OCI-LY3 (cell line): ENCODE measurements at regions not wholly inside any gene's neighbourhood (a gene's known extent, or its start where the extent isn't known, plus 50 kb on each side); places are given as distances from the start of the nearest gene placed in this dataset.

Experiments
- H2AFZ ChIP-seq: fragments of 200-600, 300-600 bp; shearing (Covaris generic); 2 replicates; pipeline ENCODE4 v1.6.0; 2014; ENCODE audit warnings: antibody characterized with exemption, low read depth, low read length
- H3K27ac ChIP-seq: fragments of 200-600, 300-600 bp; sonication (generic); 2 replicates; pipeline ENCODE4 v1.5.1; 2014; ENCODE audit warnings: mild to moderate bottlenecking, low read length, moderate library complexity, mixed read lengths
- H3K27me3 ChIP-seq: fragments of 200-600, 300-600 bp; sonication (generic); 2 replicates; pipeline ENCODE4 v1.6.1; 2014; ENCODE audit warnings: low read depth, low read length, mixed read lengths
- H3K36me3 ChIP-seq: fragments of 200-600, 300-600 bp; sonication (generic); replicated peaks from 2 replicates; pipeline ENCODE3; 2014; ENCODE audit warnings: low read depth, low read length, mixed read lengths
- H3K4me1 ChIP-seq: fragments of 300-600, 200-600 bp; sonication (generic); 2 replicates; pipeline ENCODE4 v1.6.1; 2014; ENCODE audit warnings: low read length, mixed read lengths
- H3K4me2 ChIP-seq: fragments of 200-600, 300-600 bp; sonication (generic); 2 replicates; pipeline ENCODE4 v1.6.1; 2014; ENCODE audit warnings: low read length, mixed read lengths
- H3K4me3 ChIP-seq: fragments of 300-600, 200-600 bp; sonication (generic); 2 replicates; pipeline ENCODE4 v1.5.1; 2014; ENCODE audit warnings: antibody characterized with exemption, mild to moderate bottlenecking, low read length, moderate library complexity
- H3K79me2 ChIP-seq: fragments of 300-600, 200-600 bp; shearing (Covaris generic); 2 replicates; pipeline ENCODE4 v1.6.1; 2014; ENCODE audit warnings: mild to moderate bottlenecking, low read length, mixed read lengths
- H3K9ac ChIP-seq: fragments of 300-600, 200-600 bp; shearing (Covaris generic); 2 replicates; pipeline ENCODE4 v1.6.0; 2014; ENCODE audit warnings: mild to moderate bottlenecking, low read length, moderate library complexity
- H3K9me3 ChIP-seq: fragments of 200-600, 300-600 bp; shearing (Covaris generic); 2 replicates; pipeline ENCODE4 v1.6.1; 2014; ENCODE audit warnings: low read length, mixed read lengths; ENCODE audit not compliant: insufficient read depth
- H4K20me1 ChIP-seq: fragments of 200-600, 300-600 bp; sonication (generic); 2 replicates; pipeline ENCODE4 v1.6.1; 2016; ENCODE audit warnings: low read length, mixed read lengths; ENCODE audit not compliant: insufficient read depth
- CTCF ChIP-seq: fragments of 200-600, 300-600 bp; sonication (generic); IDR thresholded peaks from 2 replicates; pipeline ENCODE4 v1.5.1; 2014; ENCODE audit warnings: antibody characterized with exemption, low read length, low read depth
- EZH2phosphoT487 ChIP-seq: fragments of 200-600 bp; shearing (Covaris generic); IDR thresholded peaks from 2 replicates; pipeline ENCODE4 v1.6.1; 2018; ENCODE audit warnings: antibody characterized with exemption, mixed run types, low read depth

- no peaks in the 10 kb centered on the region for H3K79me2 ChIP-seq
- H3K9ac ChIP-seq = no peak overlapping the region
- no peaks in the 10 kb centered on the region for H3K27me3 ChIP-seq
- no peaks in the 10 kb centered on the region for H3K36me3 ChIP-seq
- H4K20me1 ChIP-seq = no peaks in the 10 kb centered on the region
- H3K4me3 ChIP-seq = no peak overlapping the region
- no peak for TF ChIP-seq EZH2phosphoT487
- TF ChIP-seq CTCF = no peak
- H2AFZ ChIP-seq = no peak overlapping the region
- no peak overlapping the region for H3K4me2 ChIP-seq
- no peaks in the 10 kb centered on the region for H3K9me3 ChIP-seq
- no peaks in the 10 kb centered on the region for H3K4me1 ChIP-seq
- no peak overlapping the region for H3K27ac ChIP-seq
These were observed 820.2 kb downstream of the KCNJ18 start for GRCh38 chr17:22512506-22512905.

- Histone ChIP-seq H2AFZ (no peak overlapping the region), H3K4me2 (no peak overlapping the region), H3K36me3 (no peaks in the 10 kb centered on the region), H4K20me1 (no peaks in the 10 kb centered on the region), H3K79me2 (no peaks in the 10 kb centered on the region), H3K4me1 (no peaks in the 10 kb centered on the region), H3K4me3 (no peak overlapping the region), H3K9ac (no peak overlapping the region), H3K9me3 (no peaks in the 10 kb centered on the region), H3K27me3 (no peaks in the 10 kb centered on the region), H3K27ac (no peak overlapping the region)
- TF ChIP-seq EZH2phosphoT487 = no peak
- TF ChIP-seq CTCF = no peak
These were observed 820.7 kb downstream of the KCNJ18 start for GRCh38 chr17:22512997-22513538.

- no peaks in the 10 kb centered on the region for H3K36me3 ChIP-seq
- no peak overlapping the region for H3K27ac ChIP-seq
- no peaks in the 10 kb centered on the region for H3K79me2 ChIP-seq
- no peaks in the 10 kb centered on the region for H4K20me1 ChIP-seq
- no peak overlapping the region for H3K4me3 ChIP-seq
- no peaks in the 10 kb centered on the region for H3K27me3 ChIP-seq
- H2AFZ ChIP-seq = no peak overlapping the region
- no peaks in the 10 kb centered on the region for H3K9me3 ChIP-seq
- TF ChIP-seq CTCF = no peak
- TF ChIP-seq EZH2phosphoT487 = no peak
- no peak overlapping the region for H3K9ac ChIP-seq
- no peaks in the 10 kb centered on the region for H3K4me1 ChIP-seq
- no peak overlapping the region for H3K4me2 ChIP-seq
These were observed 822.0 kb downstream of the KCNJ18 start for GRCh38 chr17:22514315-22514714.

- Histone ChIP-seq H3K9me3 (no peaks in the 10 kb centered on the region), H2AFZ (no peak overlapping the region), H4K20me1 (no peaks in the 10 kb centered on the region), H3K27me3 (no peaks in the 10 kb centered on the region), H3K9ac (no peak overlapping the region), H3K27ac (no peak overlapping the region), H3K36me3 (no peaks in the 10 kb centered on the region), H3K4me2 (no peak overlapping the region), H3K4me1 (no peaks in the 10 kb centered on the region), H3K79me2 (no peaks in the 10 kb centered on the region), H3K4me3 (no peak overlapping the region)
- TF ChIP-seq CTCF = no peak
- no peak for TF ChIP-seq EZH2phosphoT487
These were observed 822.5 kb downstream of the KCNJ18 start for GRCh38 chr17:22514767-22515320.
